ENCODE measurements at regions not wholly inside any gene's neighbourhood (a gene's known extent, or its start where the extent isn't known, plus 50 kb on each side); places are given as distances from the start of the nearest gene placed in this dataset.

GRCh38 chr4:32658019-32658418 is 1937.8 kb downstream of the PCDH7 start:
- CTCF ChIA-PET: no interaction called here
- no peak overlapping the region for H3K27ac ChIP-seq (ENCODE audit: low read depth in 1 of 2, low read length in 2 of 2)
- no peaks in the 10 kb centered on the region for H3K27me3 Mint-ChIP-seq
- no peak overlapping the region for H3K4me3 Mint-ChIP-seq
- H3K4me3 ChIP-seq (ENCODE audit: low read length): no peak overlapping the region
- H3K27ac Mint-ChIP-seq: no peak overlapping the region
- no peaks in the 10 kb centered on the region for H3K4me1 Mint-ChIP-seq (ENCODE audit: low read depth)
- H3K36me3 ChIP-seq (ENCODE audit: insufficient read depth, low read length): no peaks in the 10 kb centered on the region
- H3K4me1 ChIP-seq (ENCODE audit: insufficient read depth, low read length): no peaks in the 10 kb centered on the region
- POLR2A ChIA-PET: no interaction called here
- peaks cover 6% of the 10 kb centered on the region for H3K9me3 Mint-ChIP-seq
- DNase-seq (no peak), ATAC-seq (ENCODE audit: poor library complexity) (no peak)
- no peaks in the 10 kb centered on the region for H3K36me3 Mint-ChIP-seq (ENCODE audit: low read depth)
- intact Hi-C loops (cut with DNase I, micrococcal nuclease): no loop called here
- peaks cover 9% of the 10 kb centered on the region in 2 experiments for H3K9me3 ChIP-seq (ENCODE audit: control insufficient read depth in 1 of 2, insufficient read depth in 1 of 2, low read length in 2 of 2)
- H3K27me3 ChIP-seq (ENCODE audit: control insufficient read depth in 1 of 2, insufficient read depth in 2 of 2, low read length in 2 of 2): no peaks in the 10 kb centered on the region
- no peak for TF ChIP-seq CTCF (IDR thresholded peaks at IDR 0.05)

GRCh38 chr4:32661229-32661628 is 1941.1 kb downstream of the PCDH7 start:
- TF ChIP-seq CTCF (IDR thresholded peaks at IDR 0.05): no peak
- ATAC-seq (ENCODE audit: poor library complexity): no peak
- no peak for DNase-seq
- Mint-ChIP-seq H3K4me3 (no peak overlapping the region), H3K4me1 (ENCODE audit: low read depth) (no peaks in the 10 kb centered on the region), H3K9me3 (peaks cover 7% of the 10 kb centered on the region), H3K27ac (no peak overlapping the region), H3K27me3 (no peaks in the 10 kb centered on the region), H3K36me3 (ENCODE audit: low read depth) (no peaks in the 10 kb centered on the region)
- ChIA-PET CTCF (no interaction called here), POLR2A (no interaction called here)
- H3K9me3 ChIP-seq (ENCODE audit: control insufficient read depth in 1 of 2, insufficient read depth in 1 of 2, low read length in 2 of 2): peaks cover 9% of the 10 kb centered on the region in 2 experiments
- H3K27me3 ChIP-seq (ENCODE audit: control insufficient read depth in 1 of 2, insufficient read depth in 2 of 2, low read length in 2 of 2): no peaks in the 10 kb centered on the region
- no peak overlapping the region for H3K27ac ChIP-seq (ENCODE audit: low read depth in 1 of 2, low read length in 2 of 2)
- no peaks in the 10 kb centered on the region for H3K36me3 ChIP-seq (ENCODE audit: insufficient read depth, low read length)
- no peaks in the 10 kb centered on the region for H3K4me1 ChIP-seq (ENCODE audit: insufficient read depth, low read length)
- no peak overlapping the region for H3K4me3 ChIP-seq (ENCODE audit: low read length)
- intact Hi-C loops (cut with DNase I, micrococcal nuclease): no loop called here

GRCh38 chr4:32662803-32663202 is 1942.6 kb downstream of the PCDH7 start:
- Histone ChIP-seq H3K9me3 (ENCODE audit: control insufficient read depth in 1 of 2, insufficient read depth in 1 of 2, low read length in 2 of 2) (peaks cover 9% of the 10 kb centered on the region in 2 experiments), H3K27ac (ENCODE audit: low read depth in 1 of 2, low read length in 2 of 2) (no peak overlapping the region), H3K4me1 (ENCODE audit: insufficient read depth, low read length) (no peaks in the 10 kb centered on the region), H3K36me3 (ENCODE audit: insufficient read depth, low read length) (no peaks in the 10 kb centered on the region), H3K27me3 (ENCODE audit: control insufficient read depth in 1 of 2, insufficient read depth in 2 of 2, low read length in 2 of 2) (no peaks in the 10 kb centered on the region), H3K4me3 (ENCODE audit: low read length) (no peak overlapping the region)
- Mint-ChIP-seq H3K36me3 (ENCODE audit: low read depth) (no peaks in the 10 kb centered on the region), H3K4me3 (no peak overlapping the region), H3K27ac (no peak overlapping the region), H3K9me3 (peaks cover 4% of the 10 kb centered on the region), H3K27me3 (no peaks in the 10 kb centered on the region), H3K4me1 (ENCODE audit: low read depth) (no peaks in the 10 kb centered on the region)
- DNase-seq: no peak
- ATAC-seq (ENCODE audit: poor library complexity): no peak
- ChIA-PET CTCF (no interaction called here), POLR2A (no interaction called here)
- intact Hi-C loops (cut with DNase I, micrococcal nuclease): no loop called here
- no peak for TF ChIP-seq CTCF (IDR thresholded peaks at IDR 0.05)
